IMR-90 (cell line): ENCODE measurements at regions not wholly inside any gene's neighbourhood (a gene's known extent, or its start where the extent isn't known, plus 50 kb on each side); places are given as distances from the start of the nearest gene placed in this dataset.

ENCODE experiments used
- CHD1 ChIP-seq: IDR thresholded peaks from 2 replicates; pipeline ENCODE4 v1.6.1; 2012; ENCODE audit warnings: low read depth, low read length, improper control_type of control experiment
- CTCF ChIP-seq: conservative IDR thresholded peaks from 2 replicates; pipeline ENCODE4 v1.5.1; 2012; ENCODE audit warnings: mild to moderate bottlenecking, low read depth, low read length, improper control_type of control experiment
- NFE2L2 ChIP-seq: fragments of 150-350 bp; IDR thresholded peaks from 2 replicates; pipeline ENCODE4 v1.6.1; 2016; ENCODE audit warnings: low read depth, mild to moderate bottlenecking, low read length
- POLR2A ChIP-seq: IDR thresholded peaks from 2 replicates; pipeline ENCODE4 v1.6.1; 2012; ENCODE audit warnings: mild to moderate bottlenecking, low read depth, low read length

- TF ChIP-seq CTCF, result no peak
- no peak for TF ChIP-seq CHD1
- TF ChIP-seq POLR2A, result no peak
- TF ChIP-seq NFE2L2, result no peak
Measured at GRCh38 chr4:3582091-3582475, 49.9 kb upstream of the LRPAP1 start.
